ENCODE measurements at regions not wholly inside any gene's neighbourhood (a gene's known extent, or its start where the extent isn't known, plus 50 kb on each side); places are given as distances from the start of the nearest gene placed in this dataset.

DNA sequence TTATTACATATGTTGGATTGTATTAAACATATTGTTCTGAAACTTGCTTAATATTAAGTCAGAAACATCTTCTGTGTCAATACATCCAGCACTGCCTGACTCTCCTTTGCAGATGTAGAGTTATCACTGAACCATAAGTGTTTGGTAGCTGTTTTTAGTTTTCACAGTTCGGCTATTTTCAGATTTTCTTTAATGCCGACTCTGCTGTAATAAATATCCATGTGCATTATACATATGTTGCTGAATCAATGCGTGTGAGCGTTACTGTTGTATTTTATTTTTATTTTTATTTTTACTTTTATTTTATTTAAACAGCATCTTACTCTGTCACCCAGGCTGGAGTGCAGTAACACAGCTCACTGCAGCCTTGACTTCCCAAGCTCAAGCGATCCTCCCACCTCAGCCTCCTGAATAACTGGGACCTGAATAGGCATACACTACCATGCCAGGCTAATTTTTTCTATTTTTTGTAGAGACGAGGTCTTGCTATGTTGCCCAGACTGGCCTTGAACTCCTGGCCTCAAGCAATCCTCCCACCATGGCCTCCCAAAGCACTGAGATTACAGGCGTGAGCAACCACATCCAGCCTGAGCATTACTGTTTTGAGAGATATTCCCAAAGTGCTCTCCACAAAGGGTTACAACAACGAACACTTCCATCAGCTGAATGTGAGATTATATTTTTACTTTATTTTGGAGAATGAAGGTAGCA lies 50.7 kb upstream of the NOCT start:
- no peaks in the 10 kb centered on the region for H3K4me1 Mint-ChIP-seq (ENCODE audit: low read depth)

DNA sequence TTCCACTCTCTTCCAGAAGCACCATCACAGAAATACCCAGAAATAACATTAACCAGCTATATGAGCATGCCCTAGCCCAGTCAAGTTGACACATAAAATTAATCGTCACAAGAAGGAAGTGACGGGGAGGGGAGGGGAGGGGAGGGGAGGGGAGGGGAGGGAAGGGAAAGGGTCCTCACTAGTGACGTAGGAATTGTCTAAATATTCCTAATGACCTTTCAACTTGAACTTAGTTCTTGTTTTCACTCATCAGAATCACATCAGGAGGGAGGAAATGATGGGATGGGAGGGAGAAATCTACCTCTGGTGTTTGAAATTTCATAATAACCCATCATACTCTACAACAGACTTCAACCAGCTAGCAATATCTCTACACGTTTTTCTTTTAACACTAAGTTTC lies 52.2 kb upstream of the NOCT start:
- no peaks in the 10 kb centered on the region for H3K36me3 Mint-ChIP-seq (ENCODE audit: insufficient read depth)
- H3K4me3 Mint-ChIP-seq (ENCODE audit: low read depth) = no peak overlapping the region
- DNase-seq (ENCODE audit: low spot score, unreplicated experiment) = no peak
- TF ChIP-seq, protein P1, sequence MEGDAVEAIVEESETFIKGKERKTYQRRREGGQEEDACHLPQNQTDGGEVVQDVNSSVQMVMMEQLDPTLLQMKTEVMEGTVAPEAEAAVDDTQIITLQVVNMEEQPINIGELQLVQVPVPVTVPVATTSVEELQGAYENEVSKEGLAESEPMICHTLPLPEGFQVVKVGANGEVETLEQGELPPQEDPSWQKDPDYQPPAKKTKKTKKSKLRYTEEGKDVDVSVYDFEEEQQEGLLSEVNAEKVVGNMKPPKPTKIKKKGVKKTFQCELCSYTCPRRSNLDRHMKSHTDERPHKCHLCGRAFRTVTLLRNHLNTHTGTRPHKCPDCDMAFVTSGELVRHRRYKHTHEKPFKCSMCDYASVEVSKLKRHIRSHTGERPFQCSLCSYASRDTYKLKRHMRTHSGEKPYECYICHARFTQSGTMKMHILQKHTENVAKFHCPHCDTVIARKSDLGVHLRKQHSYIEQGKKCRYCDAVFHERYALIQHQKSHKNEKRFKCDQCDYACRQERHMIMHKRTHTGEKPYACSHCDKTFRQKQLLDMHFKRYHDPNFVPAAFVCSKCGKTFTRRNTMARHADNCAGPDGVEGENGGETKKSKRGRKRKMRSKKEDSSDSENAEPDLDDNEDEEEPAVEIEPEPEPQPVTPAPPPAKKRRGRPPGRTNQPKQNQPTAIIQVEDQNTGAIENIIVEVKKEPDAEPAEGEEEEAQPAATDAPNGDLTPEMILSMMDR (IDR thresholded peaks at IDR 0.05; ENCODE audit: unreplicated experiment) = no peak
- H3K27ac Mint-ChIP-seq = no peak overlapping the region
- H3K9me3 Mint-ChIP-seq (ENCODE audit: low read depth) = no peaks in the 10 kb centered on the region
- H3K27me3 Mint-ChIP-seq = no peaks in the 10 kb centered on the region
- H3K4me1 Mint-ChIP-seq (ENCODE audit: low read depth) = no peaks in the 10 kb centered on the region

More for the DNA sequence above, 50.7 kb upstream of the NOCT start:
- TF ChIP-seq, protein P1 (IDR thresholded peaks at IDR 0.05; ENCODE audit: unreplicated experiment) = no peak
- H3K27ac Mint-ChIP-seq = no peak overlapping the region
- H3K36me3 Mint-ChIP-seq (ENCODE audit: insufficient read depth) = no peaks in the 10 kb centered on the region
- no peak for DNase-seq (ENCODE audit: low spot score, unreplicated experiment)
- no peaks in the 10 kb centered on the region for H3K9me3 Mint-ChIP-seq (ENCODE audit: low read depth)
- no peaks in the 10 kb centered on the region for H3K27me3 Mint-ChIP-seq
- no peak overlapping the region for H3K4me3 Mint-ChIP-seq (ENCODE audit: low read depth)

DNA sequence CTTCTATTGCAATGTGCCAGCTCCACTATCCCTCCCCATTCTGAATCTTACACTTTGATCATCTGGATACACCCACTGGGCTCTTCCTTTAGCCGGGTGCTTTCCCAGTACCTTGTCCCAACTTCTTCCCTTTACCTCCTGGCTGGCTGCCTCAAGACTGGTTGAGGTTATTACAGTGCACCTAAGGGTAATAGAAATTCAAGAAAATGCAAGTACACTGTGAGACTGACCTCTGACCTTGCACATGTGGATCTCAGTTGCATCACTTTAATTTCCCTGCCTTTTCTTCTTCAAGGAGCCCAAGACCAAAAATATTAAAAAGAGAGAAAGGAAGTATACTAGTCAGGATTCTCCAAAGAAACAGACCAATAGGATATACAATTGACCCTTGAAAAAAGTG lies 53.9 kb upstream of the NOCT start:
- no peak for DNase-seq (ENCODE audit: low spot score, unreplicated experiment)
- Mint-ChIP-seq H3K9me3 (ENCODE audit: low read depth) (no peaks in the 10 kb centered on the region), H3K4me3 (ENCODE audit: low read depth) (no peak overlapping the region), H3K4me1 (ENCODE audit: low read depth) (no peaks in the 10 kb centered on the region), H3K36me3 (ENCODE audit: insufficient read depth) (no peaks in the 10 kb centered on the region), H3K27ac (no peak overlapping the region), H3K27me3 (no peaks in the 10 kb centered on the region)
- TF ChIP-seq, protein P1 (IDR thresholded peaks at IDR 0.05; ENCODE audit: unreplicated experiment) = no peak

DNA sequence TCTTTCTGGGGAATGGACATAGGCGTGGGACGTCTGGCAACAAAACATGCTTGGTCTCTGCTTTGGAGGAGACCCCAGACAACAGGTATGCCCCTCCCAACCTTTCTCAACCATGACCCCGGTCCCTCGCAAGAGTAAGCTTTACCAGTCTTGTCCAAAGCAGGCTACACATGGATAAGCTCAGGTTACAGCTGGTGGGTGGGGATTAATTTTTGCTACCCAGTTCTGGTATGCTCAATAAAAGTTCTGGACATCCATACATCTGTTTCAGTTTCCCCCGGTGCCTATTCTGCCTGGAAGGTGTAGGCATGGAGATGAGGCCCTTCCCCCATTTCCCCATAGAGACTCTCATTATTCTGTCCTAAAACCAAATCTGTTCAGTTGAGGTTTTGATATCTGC lies 54.5 kb upstream of the NOCT start:
- Mint-ChIP-seq H3K4me1 (ENCODE audit: low read depth) (no peaks in the 10 kb centered on the region), H3K27ac (no peak overlapping the region), H3K9me3 (ENCODE audit: low read depth) (no peaks in the 10 kb centered on the region), H3K4me3 (ENCODE audit: low read depth) (no peak overlapping the region), H3K27me3 (no peaks in the 10 kb centered on the region), H3K36me3 (ENCODE audit: insufficient read depth) (no peaks in the 10 kb centered on the region)
- TF ChIP-seq, protein P1 (IDR thresholded peaks at IDR 0.05; ENCODE audit: unreplicated experiment) = no peak
- DNase-seq (ENCODE audit: low spot score, unreplicated experiment) = no peak

DNA sequence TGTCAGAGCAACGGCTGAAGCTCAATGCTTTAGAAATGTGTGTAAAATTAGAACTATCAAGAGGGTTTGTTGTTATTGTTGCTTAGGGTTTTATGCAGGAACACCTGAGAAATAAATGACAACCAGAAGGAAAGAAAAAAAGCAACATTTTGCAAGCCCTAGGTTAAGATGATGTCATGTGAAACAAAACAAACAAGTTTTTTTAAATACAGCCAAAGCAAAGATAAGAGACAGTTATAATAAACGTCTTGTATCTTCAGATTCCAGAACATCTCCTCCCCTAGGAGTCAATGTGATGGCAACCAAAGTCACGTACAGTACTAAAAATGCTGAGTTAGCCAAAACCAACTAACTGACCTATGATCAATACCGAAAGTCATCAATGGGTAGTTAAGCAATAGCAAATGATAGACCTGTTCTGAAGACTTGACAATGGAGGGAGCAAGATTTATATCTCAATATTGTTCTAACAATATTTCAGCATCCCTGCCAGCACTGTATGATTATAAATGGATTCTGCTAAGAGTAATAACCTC lies 55.3 kb upstream of the NOCT start:
- no peaks in the 10 kb centered on the region for H3K4me1 Mint-ChIP-seq (ENCODE audit: low read depth)

More for the DNA sequence above, 55.3 kb upstream of the NOCT start:
- TF ChIP-seq, protein P1 (IDR thresholded peaks at IDR 0.05; ENCODE audit: unreplicated experiment) = no peak
- H3K36me3 Mint-ChIP-seq (ENCODE audit: insufficient read depth) = no peaks in the 10 kb centered on the region
- no peak overlapping the region for H3K27ac Mint-ChIP-seq
- H3K9me3 Mint-ChIP-seq (ENCODE audit: low read depth) = no peaks in the 10 kb centered on the region
- no peak for DNase-seq (ENCODE audit: low spot score, unreplicated experiment)
- no peak overlapping the region for H3K4me3 Mint-ChIP-seq (ENCODE audit: low read depth)
- no peaks in the 10 kb centered on the region for H3K27me3 Mint-ChIP-seq

All from progenitor cell of endocrine pancreas (in vitro differentiated cells).